ENCODE measurements at regions not wholly inside any gene's neighbourhood (a gene's known extent, or its start where the extent isn't known, plus 50 kb on each side); places are given as distances from the start of the nearest gene placed in this dataset.

DNA sequence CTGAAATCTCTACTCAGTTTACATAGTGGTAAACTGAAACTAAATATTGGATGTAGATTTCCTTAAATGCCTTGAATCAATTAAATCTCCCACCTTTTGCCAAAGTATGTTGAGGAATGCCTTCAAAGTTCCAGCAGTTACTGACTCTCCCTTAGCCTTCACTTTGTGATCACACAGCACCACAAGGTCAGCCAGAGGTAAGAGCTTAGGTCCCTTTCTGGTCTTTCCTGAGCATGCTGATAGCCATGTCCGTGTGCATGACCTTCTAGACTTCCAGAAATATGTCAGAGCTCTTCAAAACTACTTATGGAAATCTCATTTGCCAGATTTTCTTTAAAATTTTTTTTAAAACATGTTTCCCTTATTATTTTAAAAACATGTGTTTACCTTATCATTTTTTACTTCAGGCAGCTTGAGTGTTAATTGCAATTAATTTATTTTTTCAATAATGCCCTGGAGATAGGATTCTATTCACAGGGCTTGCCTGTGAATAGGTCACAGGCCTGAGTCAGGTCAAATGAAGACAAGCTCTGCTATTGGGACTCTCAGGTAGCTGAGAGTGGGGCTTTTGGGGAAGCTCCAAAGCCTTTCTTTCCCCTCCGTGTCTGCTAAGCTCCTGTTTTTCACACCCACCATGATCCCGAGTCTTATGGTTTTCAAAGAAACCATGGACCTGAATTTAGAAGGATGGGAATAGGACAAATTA is 220.5 kb downstream of the CXCL12 start:
- TF ChIP-seq TCF12 (IDR thresholded peaks at IDR 0.05), result no peak
- TF ChIP-seq POLR2AphosphoS5 (IDR thresholded peaks at IDR 0.05; ENCODE audit: low read depth, low read length), result no peak
